PC-9 (cell line): ENCODE measurements at regions not wholly inside any gene's neighbourhood (a gene's known extent, or its start where the extent isn't known, plus 50 kb on each side); places are given as distances from the start of the nearest gene placed in this dataset.

Experiments used
- BruUV-seq: library from RNA; stranded (reverse); fragments of 400-500 nt; replicated peaks from 2 replicates; lab custom pipeline; 2021; lab: Mats Ljungman, UMichigan
- CTCF ChIA-PET: fragments of 300-600 bp; sonication (Branson Sonifier 250); formaldehyde crosslinking; loops from one replicate; lab custom pipeline; 2022; ENCODE audit warnings: antibody characterized with exemption; lab: Charles Lee
- POLR2A ChIA-PET: fragments of 300-600 bp; sonication (Branson Sonifier 250); formaldehyde crosslinking; loops from one replicate; lab custom pipeline; 2022; ENCODE audit warnings: antibody characterized with exemption; ENCODE audit not compliant: unreplicated experiment; lab: Charles Lee
- DNase-seq, 2 experiments: peaks; one replicate each; pipeline versions ENCODE4 v3.0.0 to v3.0.0-alpha.2; 2015 to 2022; ENCODE audit warnings: mixed read lengths in 1 of 2
- H2AFZ ChIP-seq: fragments of 200-600 bp; sonication (generic); 2 replicates; pipeline ENCODE4 v1.8.1; 2017; ENCODE audit warnings: antibody characterized with exemption
- H3F3A ChIP-seq: fragments of 200-600 bp; sonication (generic); 2 replicates; pipeline ENCODE4 v1.8.1; 2017; ENCODE audit warnings: antibody characterized with exemption, mild to moderate bottlenecking, low read depth; ENCODE audit not compliant: insufficient read depth
- H3K27ac ChIP-seq: fragments of 200-600 bp; sonication (generic); 2 replicates; pipeline ENCODE4 v1.6.1; 2016; ENCODE audit warnings: mixed run types
- H3K27me3 ChIP-seq: fragments of 200-600 bp; sonication (generic); 2 replicates; pipeline ENCODE4 v1.6.1; 2016; ENCODE audit warnings: low read depth, mixed run types; ENCODE audit not compliant: insufficient read depth
- H3K36me3 ChIP-seq: fragments of 200-600 bp; sonication (generic); 2 replicates; pipeline ENCODE4 v1.6.1; 2016; ENCODE audit warnings: low read depth, mixed run types
- H3K4me1 ChIP-seq: fragments of 200-600 bp; sonication (generic); replicated peaks from 2 replicates; pipeline ENCODE4 v1.6.1; 2016; ENCODE audit warnings: mixed run types; ENCODE audit not compliant: insufficient read depth
- H3K4me2 ChIP-seq: fragments of 200-600 bp; sonication (generic); 2 replicates; pipeline ENCODE4 v1.6.1; 2017; ENCODE audit warnings: mixed run types
- H3K4me3 ChIP-seq: fragments of 200-600 bp; sonication (generic); 2 replicates; pipeline ENCODE4 v1.6.1; 2016; ENCODE audit warnings: mixed run types
- H3K79me2 ChIP-seq: fragments of 200-600 bp; sonication (generic); 2 replicates; pipeline ENCODE4 v1.6.1; 2017; ENCODE audit warnings: low read depth, mixed run types
- H3K9me2 ChIP-seq: fragments of 200-600 bp; sonication (generic); 2 replicates; pipeline ENCODE4 v1.8.1; 2017; ENCODE audit warnings: mild to moderate bottlenecking; ENCODE audit not compliant: insufficient read depth
- H3K9me3 ChIP-seq: fragments of 200-600 bp; sonication (generic); 2 replicates; pipeline ENCODE4 v1.8.1; 2016; ENCODE audit warnings: low read depth; ENCODE audit not compliant: insufficient read depth
- H4K20me1 ChIP-seq: fragments of 200-600 bp; sonication (generic); 2 replicates; pipeline ENCODE4 v1.8.1; 2017; ENCODE audit not compliant: insufficient read depth
- CTCF ChIP-seq: fragments of 200-600 bp; sonication (generic); conservative IDR thresholded peaks from 2 replicates; pipeline ENCODE4 v1.6.1; 2017; ENCODE audit warnings: mixed run types, antibody characterized with exemption, mild to moderate bottlenecking, moderate library complexity
- EZH2 ChIP-seq: fragments of 200-600 bp; sonication (generic); IDR thresholded peaks from 2 replicates; pipeline ENCODE4 v1.8.0; 2017; ENCODE audit warnings: antibody characterized with exemption, low read depth
- intact Hi-C: fragments of 100-400 bp; cut with micrococcal nuclease; formaldehyde crosslinking; loops from one replicate; pipeline ENCODE4 v1.10.0; 2022; ENCODE audit not compliant: unreplicated experiment

- Histone ChIP-seq H3K27ac (no peak overlapping the region), H3K4me1 (no peaks in the 10 kb centered on the region), H3K36me3 (no peaks in the 10 kb centered on the region), H3K79me2 (no peaks in the 10 kb centered on the region), H3K9me2 (no peaks in the 10 kb centered on the region), H3F3A (no peaks in the 10 kb centered on the region), H3K4me3 (no peak overlapping the region), H3K27me3 (0 out of 2 replicates have a peak, but pooled peaks cover 8% of the 10 kb centered on the region), H3K9me3 (no peaks in the 10 kb centered on the region), H2AFZ (no peak overlapping the region), H3K4me2 (no peak overlapping the region), H4K20me1 (no peaks in the 10 kb centered on the region)
- ChIA-PET CTCF (no interaction called here), POLR2A (no interaction called here)
- intact Hi-C loops: no loop called here
- no peak for DNase-seq
- no TSS peak for BruUV-seq
- TF ChIP-seq EZH2 (no peak), CTCF (no peak)
Observed at GRCh38 chr11:92897487-92897886, 72.0 kb upstream of the MTNR1B start.

- H2AFZ ChIP-seq: no peak overlapping the region
- no TSS peak for BruUV-seq
- no peaks in the 10 kb centered on the region for H3K79me2 ChIP-seq
- no peaks in the 10 kb centered on the region for H3K9me3 ChIP-seq
- H3K9me2 ChIP-seq: 0 out of 2 replicates have a peak, but pooled peaks cover 3% of the 10 kb centered on the region
- H3K4me3 ChIP-seq: no peak overlapping the region
- ChIA-PET CTCF (no interaction called here), POLR2A (no interaction called here)
- no peaks in the 10 kb centered on the region for H3F3A ChIP-seq
- intact Hi-C loops: no loop called here
- no peaks in the 10 kb centered on the region for H3K36me3 ChIP-seq
- H3K4me1 ChIP-seq: no peaks in the 10 kb centered on the region
- no peak for TF ChIP-seq EZH2
- TF ChIP-seq CTCF: no peak
- H3K4me2 ChIP-seq: no peak overlapping the region
- 0 out of 2 replicates have a peak, but pooled peaks cover 8% of the 10 kb centered on the region for H3K27me3 ChIP-seq
- no peak for DNase-seq
- H3K27ac ChIP-seq: no peak overlapping the region
- no peaks in the 10 kb centered on the region for H4K20me1 ChIP-seq
Observed at GRCh38 chr11:92902417-92902816, 67.0 kb upstream of the MTNR1B start.

- Histone ChIP-seq H3K27ac (no peak overlapping the region), H3K4me3 (no peak overlapping the region), H2AFZ (no peak overlapping the region), H3K9me3 (no peaks in the 10 kb centered on the region), H3K36me3 (no peaks in the 10 kb centered on the region), H3K27me3 (no peaks in the 10 kb centered on the region), H3K9me2 (0 out of 2 replicates have a peak, but pooled peaks cover 3% of the 10 kb centered on the region), H3F3A (no peaks in the 10 kb centered on the region), H3K79me2 (no peaks in the 10 kb centered on the region), H4K20me1 (no peaks in the 10 kb centered on the region), H3K4me1 (no peaks in the 10 kb centered on the region), H3K4me2 (no peak overlapping the region)
- ChIA-PET POLR2A (no interaction called here), CTCF (no interaction called here)
- intact Hi-C loops: no loop called here
- TF ChIP-seq CTCF: no peak
- TF ChIP-seq EZH2: no peak
- no TSS peak for BruUV-seq
- no peak for DNase-seq
Observed at GRCh38 chr11:92907671-92908070, 61.8 kb upstream of the MTNR1B start.
